Neural cell (in vitro differentiated cells): ENCODE measurements at regions not wholly inside any gene's neighbourhood (a gene's known extent, or its start where the extent isn't known, plus 50 kb on each side); places are given as distances from the start of the nearest gene placed in this dataset.

Experiments used
- EZH2 ChIP-seq: fragments of 200-600, 300-800 bp; shearing (Covaris generic), sonication (generic); IDR thresholded peaks from 2 replicates; pipeline ENCODE4 v1.6.1; 2014; ENCODE audit warnings: antibody characterized with exemption, low read length, borderline replicate concordance, mild to moderate bottlenecking; ENCODE audit not compliant: insufficient read depth, poor library complexity, severe bottlenecking
- POLR2AphosphoS5 ChIP-seq: IDR thresholded peaks from 2 replicates; pipeline ENCODE4 v1.6.1; 2012

- TF ChIP-seq POLR2AphosphoS5: no peak
- TF ChIP-seq EZH2: no peak
Measured at GRCh38 chr17:72204742-72205141, 83.9 kb downstream of the SOX9 start.
